ENCODE measurements at regions not wholly inside any gene's neighbourhood (a gene's known extent, or its start where the extent isn't known, plus 50 kb on each side); places are given as distances from the start of the nearest gene placed in this dataset.
A peak's percentile ranks its signal among the peaks of the same experiment; 100 is the strongest.

GRCh38 chr10:110409488-110409887 lies 88.2 kb upstream of the DUSP5 start:
- H3K27ac ChIP-seq: peak overlapping the region; percentile 96

GRCh38 chr10:110409926-110410325 lies 87.8 kb upstream of the DUSP5 start:
- CTCF ChIA-PET: interaction anchor here (1.7 kb wide), 1 partner anchor 55 kb away, joined by 8 read pairs; no protein-coding TSS in a partner anchor
- DNase-seq (ENCODE audit: low spot score): no peak
- peak overlapping the region; percentile 96 for H3K27ac ChIP-seq
- POLR2A ChIA-PET (ENCODE audit: low non-redundant PET): no interaction called here
- TF ChIP-seq CTCF (conservative IDR thresholded peaks at IDR 0.05; ENCODE audit: low read depth): no peak

More at GRCh38 chr10:110409488-110409887, 88.2 kb upstream of the DUSP5 start:
- TF ChIP-seq CTCF (conservative IDR thresholded peaks at IDR 0.05; ENCODE audit: low read depth): no peak
- ChIA-PET CTCF (interaction anchor here (0.5 kb wide), 1 partner anchor 98 kb away, joined by 4 read pairs; no protein-coding TSS in a partner anchor), POLR2A (ENCODE audit: low non-redundant PET) (no interaction called here)
- DNase-seq (ENCODE audit: low spot score): no peak

- H3K27ac ChIP-seq: peak overlapping the region; percentile 96
- no peak for TF ChIP-seq CTCF (conservative IDR thresholded peaks at IDR 0.05; ENCODE audit: low read depth)
- DNase-seq (ENCODE audit: low spot score): peak; percentile 99
- POLR2A ChIA-PET (ENCODE audit: low non-redundant PET): no interaction called here
- CTCF ChIA-PET: interaction anchor here (1.0 to 1.7 kb wide), 4 partner anchors 10 to 89 kb away, joined by 3 to 8 read pairs (median 3); no protein-coding TSS in a partner anchor
Measured at GRCh38 chr10:110410329-110411046, 87.2 kb upstream of the DUSP5 start.

- ChIA-PET POLR2A (ENCODE audit: low non-redundant PET) (no interaction called here), CTCF (interaction anchor here (1.0 to 1.7 kb wide), 4 partner anchors 9 to 88 kb away, joined by 3 to 8 read pairs (median 3); no protein-coding TSS in a partner anchor)
- H3K27ac ChIP-seq: peak overlapping the region; percentile 96
- peak; percentile 69 for DNase-seq (ENCODE audit: low spot score)
- TF ChIP-seq CTCF (conservative IDR thresholded peaks at IDR 0.05; ENCODE audit: low read depth): no peak
Measured at GRCh38 chr10:110411047-110411410, 86.7 kb upstream of the DUSP5 start.

GRCh38 chr10:110413049-110413783 lies 84.5 kb upstream of the DUSP5 start:
- peak overlapping the region; percentile 96 for H3K27ac ChIP-seq
- no peak for DNase-seq (ENCODE audit: low spot score)
- ChIA-PET POLR2A (ENCODE audit: low non-redundant PET) (no interaction called here), CTCF (interaction anchor here (0.9 kb wide), 1 partner anchor 83 kb away, joined by 3 read pairs; no protein-coding TSS in a partner anchor)
- TF ChIP-seq CTCF (conservative IDR thresholded peaks at IDR 0.05; ENCODE audit: low read depth): no peak

GRCh38 chr10:110413903-110414547 lies 83.7 kb upstream of the DUSP5 start:
- ChIA-PET CTCF (interaction anchor here (1.2 kb wide), 1 partner anchor 103 kb away, joined by 4 read pairs; no protein-coding TSS in a partner anchor), POLR2A (ENCODE audit: low non-redundant PET) (interaction anchor here (0.8 kb wide), 1 partner anchor 87 kb away, joined by 3 read pairs; no protein-coding TSS in a partner anchor)
- TF ChIP-seq CTCF (conservative IDR thresholded peaks at IDR 0.05; ENCODE audit: low read depth): no peak
- no peak for DNase-seq (ENCODE audit: low spot score)
- peak overlapping the region; percentile 83 for H3K27ac ChIP-seq

Data from RWPE1 (cell line).